Adrenal gland (tissue), 9 donors: ENCODE measurements at regions not wholly inside any gene's neighbourhood (a gene's known extent, or its start where the extent isn't known, plus 50 kb on each side); places are given as distances from the start of the nearest gene placed in this dataset.

Source experiments
- DNase-seq, 7 donors: peaks; one replicate each; pipeline ENCODE4 v3.0.0-alpha.2; 2019 to 2020
- H3K27ac ChIP-seq, 5 donors: fragments of 200-600 bp; sonication (generic) in 4 of 5; 1 replicate in 3 of 5; 2 replicates in 2 of 5; pipeline versions ENCODE4 v1.5.1 to v1.8.0; 2016 to 2020; ENCODE audit warnings: mild to moderate bottlenecking in 1 of 5
- H3K27me3 ChIP-seq: fragments of 200-600 bp; 2 replicates; pipeline ENCODE4 v1.8.0; 2021
- H3K36me3 ChIP-seq, 2 donors: fragments of 200-600 bp; replicated peaks in 1 of 2; 1 replicate in 1 of 2; 2 replicates in 1 of 2; pipeline versions ENCODE4 v1.5.1 to v1.8.0; 2018 to 2022
- H3K4me1 ChIP-seq, 2 donors: fragments of 200-600 bp; replicated peaks in 1 of 2; 1 replicate in 1 of 2; 2 replicates in 1 of 2; pipeline versions ENCODE4 v1.5.1 to v1.8.0; 2018 to 2021
- H3K4me3 ChIP-seq, 4 donors: fragments of 200-600 bp; sonication (generic) in 3 of 4; one replicate each; pipeline ENCODE4 v1.5.1; 2016 to 2018
- H3K9me3 ChIP-seq, 3 donors: fragments of 200-600 bp; sonication (generic) in 1 of 3; replicated peaks in 1 of 3; 1 replicate in 2 of 3; 2 replicates in 1 of 3; pipeline versions ENCODE4 v1.5.1 to v1.8.0; 2016 to 2021
- POLR2A ChIP-seq, 2 donors: fragments of 450-650 bp; IDR thresholded peaks; one replicate each; pipeline ENCODE4 v1.6.1; 2017; ENCODE audit warnings: antibody characterized with exemption in 2 of 2, mild to moderate bottlenecking in 2 of 2, moderate library complexity in 1 of 2
- WGBS, 4 donors: extraction: QIAGEN DNeasy Blood & Tissue Kit in 2 of 4; methylation state at CpG; one replicate each; pipeline versions ENCODE4 v1.1.5 to v1.1.7; 2013 to 2017; 5-methylcytosine and 5-hydroxymethylcytosine counted together
- intact Hi-C, 2 donors: fragments of 100-400 bp; cut with DNase I; formaldehyde crosslinking; loops; one replicate each; pipeline versions ENCODE4 v1.14.1 to v1.15.0; 2022 to 2023
- TF ChIP-seq, protein P1 (sequence below), 6 experiments: fragments of 450-650 bp in 4 of 6; fragments of 200-600 bp in 2 of 6; sonication (generic) in 1 of 6; IDR thresholded peaks; 1 replicate in 5 of 6; 2 replicates in 1 of 6; pipeline versions ENCODE4 v1.5.1 to v1.8.0; 2016 to 2021; ENCODE audit warnings: antibody characterized with exemption in 6 of 6, mild to moderate bottlenecking in 2 of 6, moderate library complexity in 1 of 6
- donor health status: healthy with polysubstance abuse.
- donor health status: Bipolar disorder and iron deficiency.
- donor health status: DM: yes; HTN: yes; CAD: no.
- donor health status: DM: no; HTN: no; CAD: no.
- donor health status: DM: no; HTN: no; CAD: no.

DNA sequence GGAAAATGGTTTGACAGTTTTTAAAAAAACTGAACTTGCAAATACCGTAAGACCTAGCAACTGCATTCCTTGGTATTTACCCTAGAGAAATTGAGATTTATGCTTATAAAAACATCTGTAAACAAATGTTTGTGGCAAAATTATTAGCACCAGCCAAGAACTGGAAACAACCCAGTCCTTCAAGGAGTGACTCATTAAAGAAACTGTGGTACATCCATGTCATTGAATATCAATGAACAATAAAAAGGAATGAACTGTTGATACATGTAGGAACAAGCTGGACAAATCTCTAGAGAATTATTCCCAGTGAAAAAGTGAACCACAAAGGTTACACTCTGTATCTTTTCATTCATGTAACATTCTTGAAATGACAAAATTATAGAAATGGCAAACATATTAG lies 240.2 kb upstream of the ADAMTS3 start:
- Histone ChIP-seq H3K4me3 (no peak overlapping the region), H3K4me1 (no peaks in the 10 kb centered on the region), H3K36me3 (no peaks in the 10 kb centered on the region), H3K27me3 (no peaks in the 10 kb centered on the region), H3K27ac (no peak overlapping the region), H3K9me3 (no peaks in the 10 kb centered on the region)
- no peak for DNase-seq
- 68 to 82% (median 79%) methylated on average over 1 of the region's 1 CpG for WGBS, 4 donors
- TF ChIP-seq POLR2A (IDR thresholded peaks at IDR 0.05) = no peak
- TF ChIP-seq, protein P1, sequence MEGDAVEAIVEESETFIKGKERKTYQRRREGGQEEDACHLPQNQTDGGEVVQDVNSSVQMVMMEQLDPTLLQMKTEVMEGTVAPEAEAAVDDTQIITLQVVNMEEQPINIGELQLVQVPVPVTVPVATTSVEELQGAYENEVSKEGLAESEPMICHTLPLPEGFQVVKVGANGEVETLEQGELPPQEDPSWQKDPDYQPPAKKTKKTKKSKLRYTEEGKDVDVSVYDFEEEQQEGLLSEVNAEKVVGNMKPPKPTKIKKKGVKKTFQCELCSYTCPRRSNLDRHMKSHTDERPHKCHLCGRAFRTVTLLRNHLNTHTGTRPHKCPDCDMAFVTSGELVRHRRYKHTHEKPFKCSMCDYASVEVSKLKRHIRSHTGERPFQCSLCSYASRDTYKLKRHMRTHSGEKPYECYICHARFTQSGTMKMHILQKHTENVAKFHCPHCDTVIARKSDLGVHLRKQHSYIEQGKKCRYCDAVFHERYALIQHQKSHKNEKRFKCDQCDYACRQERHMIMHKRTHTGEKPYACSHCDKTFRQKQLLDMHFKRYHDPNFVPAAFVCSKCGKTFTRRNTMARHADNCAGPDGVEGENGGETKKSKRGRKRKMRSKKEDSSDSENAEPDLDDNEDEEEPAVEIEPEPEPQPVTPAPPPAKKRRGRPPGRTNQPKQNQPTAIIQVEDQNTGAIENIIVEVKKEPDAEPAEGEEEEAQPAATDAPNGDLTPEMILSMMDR (IDR thresholded peaks at IDR 0.05) = no peak
- intact Hi-C loops = no loop called here

DNA sequence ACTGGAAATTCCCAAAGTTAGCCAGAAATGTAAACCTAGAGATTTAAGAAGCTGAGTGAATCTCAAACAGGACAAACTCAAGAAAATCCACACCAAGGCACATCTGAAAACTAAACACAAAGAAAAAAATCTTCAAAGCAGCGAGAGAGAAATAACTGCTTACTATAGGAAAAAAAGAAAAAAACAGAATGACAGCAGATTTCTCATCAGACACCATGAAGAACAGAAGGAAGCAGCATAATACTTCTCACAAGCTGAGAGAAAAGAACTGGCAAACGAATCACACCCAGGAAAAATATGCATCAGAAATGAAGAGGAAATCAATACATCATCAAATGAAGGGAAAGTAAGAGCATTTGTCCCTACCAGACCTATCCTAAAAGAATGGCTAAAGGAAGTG lies 236.3 kb upstream of the ADAMTS3 start:
- Histone ChIP-seq H3K4me1 (no peaks in the 10 kb centered on the region), H3K36me3 (no peaks in the 10 kb centered on the region), H3K4me3 (no peak overlapping the region), H3K9me3 (no peaks in the 10 kb centered on the region), H3K27ac (no peak overlapping the region), H3K27me3 (no peaks in the 10 kb centered on the region)
- DNase-seq = no peak
- WGBS, 4 donors = 56 to 75% (median 68%) methylated on average over 2 of the region's 2 CpGs
- TF ChIP-seq, protein P1 (IDR thresholded peaks at IDR 0.05) = no peak
- no peak for TF ChIP-seq POLR2A (IDR thresholded peaks at IDR 0.05)
- intact Hi-C loops = no loop called here

DNA sequence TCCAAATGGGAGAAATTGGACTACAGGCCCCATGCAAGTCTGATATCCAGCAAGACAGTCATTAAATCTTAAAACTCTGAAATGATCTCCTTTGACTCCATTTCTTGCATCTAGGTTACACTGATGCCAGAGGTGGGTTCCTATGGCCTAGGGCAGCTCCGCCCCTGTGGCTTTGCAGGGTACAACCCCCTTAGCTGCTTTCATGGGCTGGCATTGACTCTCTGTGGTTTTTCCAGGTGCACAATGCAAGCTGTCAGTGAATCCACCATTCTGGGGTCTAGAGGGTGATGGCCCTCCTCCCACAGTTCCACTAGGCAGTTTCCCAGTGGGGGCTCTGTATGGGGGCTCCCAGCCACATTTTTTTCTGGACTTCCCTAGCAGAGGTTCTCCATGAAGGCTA lies 228.5 kb upstream of the ADAMTS3 start:
- intact Hi-C loops = no loop called here
- WGBS, 4 donors = 50 to 85% (median 68%) methylated on average over 1 of the region's 1 CpG
- Histone ChIP-seq H3K9me3 (no peaks in the 10 kb centered on the region), H3K36me3 (no peaks in the 10 kb centered on the region), H3K4me1 (no peaks in the 10 kb centered on the region), H3K4me3 (no peak overlapping the region), H3K27ac (no peak overlapping the region), H3K27me3 (no peaks in the 10 kb centered on the region)
- TF ChIP-seq, protein P1 (IDR thresholded peaks at IDR 0.05) = no peak
- no peak for TF ChIP-seq POLR2A (IDR thresholded peaks at IDR 0.05)
- DNase-seq = no peak

DNA sequence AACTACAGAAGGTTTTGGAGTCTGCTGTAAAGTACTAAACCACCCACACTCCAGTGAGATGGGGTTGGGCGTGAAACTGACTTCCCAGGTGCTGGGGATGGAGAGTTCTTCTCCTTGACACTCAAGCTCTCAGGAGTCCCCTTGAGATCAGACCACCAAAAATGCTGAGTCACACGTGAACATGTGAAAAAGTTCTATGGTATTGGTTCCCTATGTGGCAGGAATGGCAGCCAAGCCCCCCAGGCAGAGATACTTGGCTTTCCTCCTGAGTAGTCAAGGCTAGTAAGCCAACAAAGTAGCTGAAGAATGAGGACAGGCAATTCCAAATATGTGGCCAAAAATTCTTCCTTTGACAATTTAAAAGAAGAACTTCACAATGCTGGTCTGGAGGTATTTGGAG lies 222.0 kb upstream of the ADAMTS3 start:
- no peak overlapping the region for H3K27ac ChIP-seq

More for the DNA sequence above, 222.0 kb upstream of the ADAMTS3 start:
- TF ChIP-seq, protein P1 (IDR thresholded peaks at IDR 0.05) = no peak
- TF ChIP-seq POLR2A (IDR thresholded peaks at IDR 0.05) = no peak
- H3K4me3 ChIP-seq = no peak overlapping the region
- H3K4me1 ChIP-seq = no peaks in the 10 kb centered on the region
- intact Hi-C loops = no loop called here
- no peak for DNase-seq
- H3K36me3 ChIP-seq = no peaks in the 10 kb centered on the region
- 30 to 72% (median 50%) methylated on average over 2 of the region's 2 CpGs for WGBS, 4 donors
- H3K9me3 ChIP-seq = no peaks in the 10 kb centered on the region
- H3K27me3 ChIP-seq = no peaks in the 10 kb centered on the region
